HCT116 (cell line): ENCODE measurements at regions not wholly inside any gene's neighbourhood (a gene's known extent, or its start where the extent isn't known, plus 50 kb on each side); places are given as distances from the start of the nearest gene placed in this dataset.

Experiments
- ATAC-seq: fragments of 200-7000 bp; cut with Tn5 transposase; 2 replicates; pipeline ENCODE4 v1.9.1; 2020; ENCODE audit warnings: mild to moderate bottlenecking, moderate library complexity
- BruUV-seq: library from RNA; stranded (reverse); fragments of 400-500 nt; replicated peaks from 2 replicates; lab custom pipeline; 2021; lab: Mats Ljungman, UMichigan
- CTCF ChIA-PET: fragments of 300-600 bp; sonication (Branson Sonifier 250); formaldehyde crosslinking; loops from one replicate; lab custom pipeline; 2021; ENCODE audit warnings: antibody characterized with exemption; lab: Charles Lee
- POLR2A ChIA-PET: fragments of 300-600, 350-600 bp; sonication (Branson Sonifier 250); formaldehyde crosslinking; loops from one replicate; lab custom pipeline; 2021; ENCODE audit warnings: antibody characterized with exemption; lab: Charles Lee
- RAD21 ChIA-PET, 2 experiments: fragments of 300-600 bp; sonication (Branson Sonifier 250); formaldehyde crosslinking; loops; one replicate each; lab custom pipeline; 2023; ENCODE audit warnings: low total read pairs in 2 of 2; ENCODE audit not compliant: uncharacterized antibody in 2 of 2, unreplicated experiment in 2 of 2, low non-redundant PET in 1 of 2; lab: Charles Lee
- DNase-seq: peaks from one replicate; pipeline ENCODE4 v3.0.0-alpha.2; 2010; ENCODE audit warnings: low read depth, low spot score
- H2AFZ ChIP-seq: fragments of 200-600 bp; shearing (Covaris generic), sonication (generic); 2 replicates; pipeline ENCODE4 v1.6.1; 2017; ENCODE audit warnings: low read depth, mixed run types, mixed read lengths, antibody characterized with exemption, low read length; ENCODE audit not compliant: poor library complexity, severe bottlenecking
- H3K27ac ChIP-seq: 2 replicates; pipeline ENCODE4 v1.5.1; 2012; ENCODE audit warnings: low read depth, low read length
- H3K27me3 ChIP-seq: fragments of 200-600 bp; sonication (generic); 2 replicates; pipeline ENCODE4 v1.6.1; 2016; ENCODE audit warnings: mixed run types, low read length, mixed read lengths; ENCODE audit not compliant: insufficient read depth
- H3K36me3 ChIP-seq, 2 experiments: fragments of 200-500 bp in 1 of 2; fragments of 200-600 bp in 1 of 2; sonication (Bioruptor generic) in 1 of 2; sonication (generic) in 1 of 2; 2 replicates each; pipeline versions ENCODE4 v1.5.1 to v1.6.1; 2014 to 2016; ENCODE audit warnings: low read length in 2 of 2, inconsistent platforms in 1 of 2, mixed read lengths in 1 of 2, mixed run types in 1 of 2; ENCODE audit not compliant: insufficient read depth in 2 of 2, control insufficient read depth in 1 of 2
- H3K4me1 ChIP-seq, 2 experiments: fragments of 200-600 bp in 1 of 2; sonication (generic) in 1 of 2; 2 replicates each; pipeline versions ENCODE4 v1.5.1 to v1.6.1; 2012 to 2017; ENCODE audit warnings: low read length in 2 of 2, inconsistent platforms in 1 of 2, mild to moderate bottlenecking in 1 of 2, mixed read lengths in 1 of 2, mixed run types in 1 of 2, moderate library complexity in 1 of 2; ENCODE audit not compliant: insufficient read depth in 2 of 2, control insufficient read depth in 1 of 2
- H3K4me2 ChIP-seq: fragments of 200-600 bp; sonication (generic); 2 replicates; pipeline ENCODE4 v1.6.1; 2017; ENCODE audit warnings: mixed run types, low read length, mixed read lengths
- H3K4me3 ChIP-seq, 2 experiments: fragments of 200-600 bp in 1 of 2; sonication (generic) in 1 of 2; replicated peaks in 1 of 2; 2 replicates each; pipeline ENCODE4 v1.5.1; 2011 to 2016; ENCODE audit warnings: low read length in 2 of 2, control low read depth in 1 of 2, low read depth in 1 of 2, mild to moderate bottlenecking in 1 of 2, mixed read lengths in 1 of 2, mixed run types in 1 of 2
- H3K79me2 ChIP-seq: fragments of 200-600 bp; sonication (generic); 2 replicates; pipeline ENCODE4 v1.6.1; 2017; ENCODE audit warnings: mild to moderate bottlenecking, mixed run types, low read length, moderate library complexity, mixed read lengths; ENCODE audit not compliant: insufficient read depth
- H3K9ac ChIP-seq: fragments of 200-600 bp; sonication (generic); 2 replicates; pipeline ENCODE4 v1.6.1; 2016; ENCODE audit warnings: low read length, mixed read lengths
- H3K9me2 ChIP-seq: fragments of 200-600 bp; sonication (generic), shearing (Covaris generic); 2 replicates; pipeline ENCODE4 v1.6.1; 2017; ENCODE audit warnings: mixed run types, mild to moderate bottlenecking, moderate library complexity; ENCODE audit not compliant: insufficient read depth
- H3K9me3 ChIP-seq, 2 experiments: fragments of 200-500 bp in 1 of 2; fragments of 200-600 bp in 1 of 2; sonication (Bioruptor generic) in 1 of 2; sonication (generic) in 1 of 2; 2 replicates each; pipeline ENCODE4 v1.6.1; 2014 to 2017; ENCODE audit warnings: low read length in 2 of 2, mixed read lengths in 2 of 2, inconsistent platforms in 1 of 2, low read depth in 1 of 2, mild to moderate bottlenecking in 1 of 2, mixed run types in 1 of 2, moderate library complexity in 1 of 2; ENCODE audit not compliant: control insufficient read depth in 1 of 2, insufficient read depth in 1 of 2
- H4K20me1 ChIP-seq: fragments of 200-600 bp; sonication (generic), shearing (Covaris generic); 2 replicates; pipeline ENCODE4 v1.6.1; 2017; ENCODE audit warnings: mixed run types, mild to moderate bottlenecking, moderate library complexity; ENCODE audit not compliant: insufficient read depth
- ATF3 ChIP-seq: IDR thresholded peaks from 2 replicates; pipeline ENCODE4 v1.6.1; 2012
- CBX3 ChIP-seq: IDR thresholded peaks from 2 replicates; pipeline ENCODE4 v1.6.1; 2012; ENCODE audit warnings: low read depth
- CEBPB ChIP-seq: IDR thresholded peaks from 2 replicates; pipeline ENCODE4 v1.6.1; 2012; ENCODE audit warnings: low read depth
- CTCF ChIP-seq, 3 experiments: fragments of 200-600 bp in 1 of 3; sonication (generic) in 1 of 3; IDR thresholded peaks in 2 of 3; conservative IDR thresholded peaks in 1 of 3; 2 replicates each; pipeline ENCODE4 v1.5.1; 2012 to 2017; ENCODE audit warnings: low read depth in 2 of 3, low read length in 2 of 3, antibody characterized with exemption in 1 of 3, borderline replicate concordance in 1 of 3, control low read depth in 1 of 3, mild to moderate bottlenecking in 1 of 3, mixed read lengths in 1 of 3, mixed run types in 1 of 3, moderate library complexity in 1 of 3; ENCODE audit not compliant: insufficient read depth in 1 of 3
- EGR1 ChIP-seq: IDR thresholded peaks from 2 replicates; pipeline ENCODE4 v1.6.1; 2012; ENCODE audit warnings: low read depth
- ELF1 ChIP-seq: IDR thresholded peaks from 2 replicates; pipeline ENCODE4 v1.6.1; 2012; ENCODE audit warnings: low read depth, borderline replicate concordance
- EZH2phosphoT487 ChIP-seq: fragments of 200-600 bp; IDR thresholded peaks from 2 replicates; pipeline ENCODE4 v1.6.1; 2018; ENCODE audit warnings: antibody characterized with exemption, borderline replicate concordance
- SIN3A ChIP-seq: IDR thresholded peaks from 2 replicates; pipeline ENCODE4 v1.6.1; 2012; ENCODE audit warnings: low read depth
- SP1 ChIP-seq: IDR thresholded peaks from 2 replicates; pipeline ENCODE4 v1.6.1; 2012; ENCODE audit warnings: low read depth
- SRF ChIP-seq: IDR thresholded peaks from 2 replicates; pipeline ENCODE4 v1.6.1; 2012; ENCODE audit warnings: low read depth
- TCF7L2 ChIP-seq: IDR thresholded peaks from 2 replicates; pipeline ENCODE4 v1.7.0; 2011; ENCODE audit warnings: borderline replicate concordance, inconsistent platforms; ENCODE audit not compliant: insufficient read depth, insufficient read length; ENCODE audit errors: extremely low read depth
- YY1 ChIP-seq: IDR thresholded peaks from 2 replicates; pipeline ENCODE4 v1.6.1; 2011; ENCODE audit warnings: low read length, low read depth, moderate library complexity, mild to moderate bottlenecking; ENCODE audit not compliant: insufficient replicate concordance; ENCODE audit errors: extremely low read depth
- ZNF274 ChIP-seq: fragments of 200-500 bp; sonication (Bioruptor generic); IDR thresholded peaks from 2 replicates; pipeline ENCODE4 v1.6.1; 2014; ENCODE audit warnings: mild to moderate bottlenecking, low read depth, low read length, inconsistent platforms
- intact Hi-C: fragments of 100-400 bp; cut with micrococcal nuclease; formaldehyde crosslinking; loops from 2 replicates; pipeline ENCODE4 v1.10.0; 2022

- intact Hi-C loops, result no loop called here
- RAD21 ChIA-PET, result no interaction called here
- H3K4me3 ChIP-seq, result no peak overlapping the region
- CTCF ChIA-PET, result no interaction called here
- no peaks in the 10 kb centered on the region for H3K27me3 ChIP-seq
- H2AFZ ChIP-seq, result no peak overlapping the region
- H3K9me2 ChIP-seq, result no peaks in the 10 kb centered on the region
- no peak overlapping the region for H3K27ac ChIP-seq
- no peaks in the 10 kb centered on the region for H3K4me1 ChIP-seq
- TF ChIP-seq ATF3 (no peak), YY1 (no peak), SRF (no peak), CEBPB (no peak), EGR1 (no peak), SIN3A (no peak), ELF1 (no peak)
- H3K9ac ChIP-seq, result no peak overlapping the region
- DNase-seq (no peak), ATAC-seq (no peak)
- POLR2A ChIA-PET, result no interaction called here
- H4K20me1 ChIP-seq, result no peaks in the 10 kb centered on the region
- BruUV-seq, result no TSS peak
- no peaks in the 10 kb centered on the region for H3K79me2 ChIP-seq
- no peaks in the 10 kb centered on the region for H3K36me3 ChIP-seq
- no peak overlapping the region for H3K4me2 ChIP-seq
- no peaks in the 10 kb centered on the region for H3K9me3 ChIP-seq
Measured at GRCh38 chr3:144252896-144253295, 281.3 kb downstream of the DIPK2A start.

DNA sequence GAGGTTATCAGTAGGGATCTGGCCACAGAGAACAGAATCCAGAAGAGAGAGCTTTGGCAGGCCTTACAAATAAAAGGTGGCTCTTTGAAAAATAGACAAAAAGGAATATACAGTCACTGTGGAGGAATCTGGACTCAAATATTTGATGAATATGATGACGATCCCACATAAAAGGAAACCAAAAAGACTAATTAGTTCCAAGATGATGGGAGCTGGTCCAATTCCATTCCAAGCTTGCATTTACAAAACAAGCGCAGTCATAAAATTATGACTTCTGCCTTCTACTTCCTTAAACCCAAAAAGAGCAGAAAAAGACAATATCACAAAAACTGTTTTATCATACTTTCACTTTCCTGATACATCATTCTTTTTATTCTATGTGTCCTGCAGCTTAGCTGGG is 285.8 kb downstream of the DIPK2A start:
- intact Hi-C loops, result no loop called here
- RAD21 ChIA-PET, result no interaction called here
- Histone ChIP-seq H3K4me2 (no peak overlapping the region), H3K36me3 (no peaks in the 10 kb centered on the region), H3K9me3 (no peaks in the 10 kb centered on the region)
- TF ChIP-seq EZH2phosphoT487, result no peak
- no peak for TF ChIP-seq CBX3
- no peak for TF ChIP-seq SRF
- no peak for TF ChIP-seq TCF7L2
- no peak for TF ChIP-seq CTCF (IDR thresholded peaks at IDR 0.05 in 2 of 3, conservative IDR thresholded peaks at IDR 0.05 in 1 of 3; ENCODE audit: borderline replicate concordance in 1 of 3, insufficient read depth in 1 of 3, low read depth in 2 of 3, low read length in 2 of 3)
- TF ChIP-seq SP1, result no peak
- TF ChIP-seq ZNF274, result no peak
- TF ChIP-seq, all 23 proteins: peak for 0
- H3K79me2 ChIP-seq, result no peaks in the 10 kb centered on the region
- ChIA-PET POLR2A (interaction anchor here (0.6 kb wide), 1 partner anchor 1253 kb away, joined by 3 read pairs; no protein-coding TSS in a partner anchor), CTCF (no interaction called here)
- H3K9ac ChIP-seq, result no peak overlapping the region
- no peaks in the 10 kb centered on the region for H3K9me2 ChIP-seq
- no peak for DNase-seq
- H3K4me3 ChIP-seq, result no peak overlapping the region
- H3K27me3 ChIP-seq, result no peaks in the 10 kb centered on the region
- no peaks in the 10 kb centered on the region for H4K20me1 ChIP-seq
- no peak overlapping the region for H3K27ac ChIP-seq
- no TSS peak for BruUV-seq
- no peaks in the 10 kb centered on the region for H3K4me1 ChIP-seq
- ATAC-seq, result no peak
- H2AFZ ChIP-seq, result no peak overlapping the region
